Gastrocnemius medialis (tissue), 4 donors: ENCODE measurements at regions not wholly inside any gene's neighbourhood (a gene's known extent, or its start where the extent isn't known, plus 50 kb on each side); places are given as distances from the start of the nearest gene placed in this dataset.

Source experiments
- POLR2A ChIP-seq, 2 donors: fragments of 450-650 bp; IDR thresholded peaks; one replicate each; pipeline ENCODE4 v1.6.1; 2017; ENCODE audit warnings: antibody characterized with exemption in 2 of 2, mild to moderate bottlenecking in 2 of 2, moderate library complexity in 2 of 2
- TF ChIP-seq, protein P1 (sequence below), 5 experiments: fragments of 450-650 bp in 3 of 5; fragments of 200-600 bp in 2 of 5; sonication (generic) in 2 of 5; IDR thresholded peaks in 4 of 5; conservative IDR thresholded peaks in 1 of 5; 1 replicate in 4 of 5; 2 replicates in 1 of 5; pipeline ENCODE4 v1.5.1; 2016 to 2019; ENCODE audit warnings: antibody characterized with exemption in 5 of 5, mild to moderate bottlenecking in 3 of 5, moderate library complexity in 3 of 5

DNA sequence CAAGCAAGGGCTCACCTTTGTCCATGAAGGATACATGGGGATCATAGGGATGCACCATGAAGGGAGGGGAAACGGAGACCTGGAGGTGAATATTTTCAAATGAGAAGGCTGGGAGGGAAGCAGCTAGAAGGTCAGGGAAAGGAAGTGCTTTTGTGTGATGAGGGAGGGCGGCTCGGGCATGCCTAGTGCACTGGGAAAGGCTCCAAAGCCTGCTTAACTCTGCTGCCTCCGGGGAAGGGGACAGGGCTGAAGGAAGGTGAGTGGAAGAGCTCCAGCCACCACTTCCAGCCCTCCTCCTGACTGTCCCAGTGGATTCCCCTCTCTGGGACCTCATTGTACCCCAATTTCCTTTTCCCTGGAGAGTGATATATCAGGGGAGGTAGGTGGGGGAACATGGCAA, 149.4 kb upstream of the PRMT8 start:
- TF ChIP-seq, protein P1, sequence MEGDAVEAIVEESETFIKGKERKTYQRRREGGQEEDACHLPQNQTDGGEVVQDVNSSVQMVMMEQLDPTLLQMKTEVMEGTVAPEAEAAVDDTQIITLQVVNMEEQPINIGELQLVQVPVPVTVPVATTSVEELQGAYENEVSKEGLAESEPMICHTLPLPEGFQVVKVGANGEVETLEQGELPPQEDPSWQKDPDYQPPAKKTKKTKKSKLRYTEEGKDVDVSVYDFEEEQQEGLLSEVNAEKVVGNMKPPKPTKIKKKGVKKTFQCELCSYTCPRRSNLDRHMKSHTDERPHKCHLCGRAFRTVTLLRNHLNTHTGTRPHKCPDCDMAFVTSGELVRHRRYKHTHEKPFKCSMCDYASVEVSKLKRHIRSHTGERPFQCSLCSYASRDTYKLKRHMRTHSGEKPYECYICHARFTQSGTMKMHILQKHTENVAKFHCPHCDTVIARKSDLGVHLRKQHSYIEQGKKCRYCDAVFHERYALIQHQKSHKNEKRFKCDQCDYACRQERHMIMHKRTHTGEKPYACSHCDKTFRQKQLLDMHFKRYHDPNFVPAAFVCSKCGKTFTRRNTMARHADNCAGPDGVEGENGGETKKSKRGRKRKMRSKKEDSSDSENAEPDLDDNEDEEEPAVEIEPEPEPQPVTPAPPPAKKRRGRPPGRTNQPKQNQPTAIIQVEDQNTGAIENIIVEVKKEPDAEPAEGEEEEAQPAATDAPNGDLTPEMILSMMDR (IDR thresholded peaks at IDR 0.05 in 4 of 5, conservative IDR thresholded peaks at IDR 0.05 in 1 of 5) = no peak
- TF ChIP-seq POLR2A (IDR thresholded peaks at IDR 0.05) = no peak
